ENCODE measurements at regions not wholly inside any gene's neighbourhood (a gene's known extent, or its start where the extent isn't known, plus 50 kb on each side); places are given as distances from the start of the nearest gene placed in this dataset.

- Histone ChIP-seq H3K27me3 (ENCODE audit: control insufficient read depth in 2 of 2, insufficient read depth in 2 of 2, low read length in 2 of 2) (no peaks in the 10 kb centered on the region), H3K36me3 (ENCODE audit: control insufficient read depth in 2 of 2, extremely low read depth in 1 of 2, insufficient read depth in 2 of 2, low read length in 2 of 2) (no peaks in the 10 kb centered on the region), H3K9ac (replicated peaks; ENCODE audit: extremely low read depth, insufficient read depth, low read length) (no peak overlapping the region), H4K20me1 (replicated peaks; ENCODE audit: control insufficient read depth, extremely low read depth, insufficient read depth, low read length) (no peaks in the 10 kb centered on the region), H3K9me1 (replicated peaks; ENCODE audit: control insufficient read depth, extremely low read depth, insufficient read depth, low read length) (no peaks in the 10 kb centered on the region), H3K79me2 (ENCODE audit: control insufficient read depth, insufficient read depth, low read length) (no peaks in the 10 kb centered on the region), H3K9me3 (replicated peaks; ENCODE audit: control insufficient read depth, insufficient read depth, low read length) (peaks cover 6% of the 10 kb centered on the region), H3K27ac (ENCODE audit: insufficient read depth, low read depth, low read length) (no peak overlapping the region), H3K4me3 (replicated peaks in 1 of 3; ENCODE audit: insufficient read depth in 1 of 3, low read depth in 1 of 3, low read length in 3 of 3) (no peak overlapping the region), H3K4me2 (ENCODE audit: insufficient read depth, low read length) (no peak overlapping the region), H2AFZ (ENCODE audit: low read depth, low read length) (no peak overlapping the region), H3K4me1 (ENCODE audit: control insufficient read depth, extremely low read depth, insufficient read depth, low read length) (no peaks in the 10 kb centered on the region)
- no TSS peak for BruUV-seq (replicated peaks)
- intact Hi-C loops (cut with micrococcal nuclease), result no loop called here
- dilution Hi-C loops (cut with MboI; ENCODE audit: extremely low pct_ligation_motif_present, low sequenced_read_pairs), result no loop called here
- FAIRE-seq, result no peak
- peak in 1 of 2 donors; percentile 17 for TF ChIP-seq CTCF (IDR thresholded peaks at IDR 0.05; ENCODE audit: extremely low read depth in 1 of 2, insufficient read depth in 1 of 2, low read depth in 1 of 2, low read length in 2 of 2)
- no peak for TF ChIP-seq POLR2AphosphoS5 (IDR thresholded peaks at IDR 0.05; ENCODE audit: insufficient read depth, low read depth, low read length)
- ChIA-PET POLR2A (no interaction called here), CTCF (no interaction called here)
- no peak for DNase-seq (ENCODE audit: low read depth, low spot score)
Observed at GRCh38 chr16:6682142-6682811, 650.4 kb upstream of the RBFOX1 start.

GRCh38 chr16:6678586-6678985 lies 654.1 kb upstream of the RBFOX1 start:
- Histone ChIP-seq H3K4me2 (ENCODE audit: insufficient read depth, low read length) (no peak overlapping the region), H3K4me1 (ENCODE audit: control insufficient read depth, extremely low read depth, insufficient read depth, low read length) (no peaks in the 10 kb centered on the region), H3K27me3 (ENCODE audit: control insufficient read depth in 2 of 2, insufficient read depth in 2 of 2, low read length in 2 of 2) (no peaks in the 10 kb centered on the region), H3K9me1 (replicated peaks; ENCODE audit: control insufficient read depth, extremely low read depth, insufficient read depth, low read length) (no peaks in the 10 kb centered on the region), H3K9me3 (replicated peaks; ENCODE audit: control insufficient read depth, insufficient read depth, low read length) (peaks cover 2% of the 10 kb centered on the region), H3K4me3 (replicated peaks in 1 of 3; ENCODE audit: insufficient read depth in 1 of 3, low read depth in 1 of 3, low read length in 3 of 3) (no peak overlapping the region), H3K27ac (ENCODE audit: insufficient read depth, low read depth, low read length) (no peak overlapping the region), H4K20me1 (replicated peaks; ENCODE audit: control insufficient read depth, extremely low read depth, insufficient read depth, low read length) (no peaks in the 10 kb centered on the region), H3K9ac (replicated peaks; ENCODE audit: extremely low read depth, insufficient read depth, low read length) (no peak overlapping the region), H3K79me2 (ENCODE audit: control insufficient read depth, insufficient read depth, low read length) (no peaks in the 10 kb centered on the region), H2AFZ (ENCODE audit: low read depth, low read length) (no peak overlapping the region), H3K36me3 (ENCODE audit: control insufficient read depth in 2 of 2, extremely low read depth in 1 of 2, insufficient read depth in 2 of 2, low read length in 2 of 2) (no peaks in the 10 kb centered on the region)
- ChIA-PET POLR2A (no interaction called here), CTCF (no interaction called here)
- dilution Hi-C loops (cut with MboI; ENCODE audit: extremely low pct_ligation_motif_present, low sequenced_read_pairs), result no loop called here
- DNase-seq (ENCODE audit: low read depth, low spot score), result no peak
- TF ChIP-seq JUN (IDR thresholded peaks at IDR 0.05; ENCODE audit: borderline replicate concordance, insufficient read depth, insufficient read length, low read depth) (no peak), MAX (IDR thresholded peaks at IDR 0.05; ENCODE audit: insufficient read depth, insufficient read length) (no peak), EZH2 (IDR thresholded peaks at IDR 0.05; ENCODE audit: borderline replicate concordance, low read depth, low read length, severe bottlenecking) (no peak), FOS (IDR thresholded peaks at IDR 0.05; ENCODE audit: borderline replicate concordance, insufficient read depth, low read length) (no peak), POLR2A (IDR thresholded peaks at IDR 0.05; ENCODE audit: low read depth, low read length) (no peak), GATA2 (IDR thresholded peaks at IDR 0.05; ENCODE audit: insufficient read depth, insufficient read length, low read depth, low read length) (no peak), MYC (IDR thresholded peaks at IDR 0.05; ENCODE audit: low read depth, low read length) (no peak), POLR2AphosphoS5 (IDR thresholded peaks at IDR 0.05; ENCODE audit: insufficient read depth, low read depth, low read length) (no peak), CTCF (IDR thresholded peaks at IDR 0.05; ENCODE audit: extremely low read depth in 1 of 2, insufficient read depth in 1 of 2, low read depth in 1 of 2, low read length in 2 of 2) (no peak)
- no TSS peak for BruUV-seq (replicated peaks)
- intact Hi-C loops (cut with micrococcal nuclease), result no loop called here
- no peak for FAIRE-seq
